SK-N-SH treated with all-trans-retinoic acid at 6 μM for 48 hours (cell line): ENCODE measurements at regions not wholly inside any gene's neighbourhood (a gene's known extent, or its start where the extent isn't known, plus 50 kb on each side); places are given as distances from the start of the nearest gene placed in this dataset.

Experiments
- PPARA ChIP-seq: fragments of 250-450 bp; sonication (Bioruptor Pico); IDR thresholded peaks from 2 replicates; pipeline ENCODE4 v1.5.0; 2020; ENCODE audit warnings: mild to moderate bottlenecking, borderline replicate concordance
- TF ChIP-seq, protein P1 (sequence below): fragments of 250-450 bp; sonication (Bioruptor Pico); IDR thresholded peaks from 2 replicates; pipeline ENCODE4 v1.8.0; 2021; ENCODE audit warnings: low read depth, mild to moderate bottlenecking, moderate library complexity, borderline replicate concordance

DNA sequence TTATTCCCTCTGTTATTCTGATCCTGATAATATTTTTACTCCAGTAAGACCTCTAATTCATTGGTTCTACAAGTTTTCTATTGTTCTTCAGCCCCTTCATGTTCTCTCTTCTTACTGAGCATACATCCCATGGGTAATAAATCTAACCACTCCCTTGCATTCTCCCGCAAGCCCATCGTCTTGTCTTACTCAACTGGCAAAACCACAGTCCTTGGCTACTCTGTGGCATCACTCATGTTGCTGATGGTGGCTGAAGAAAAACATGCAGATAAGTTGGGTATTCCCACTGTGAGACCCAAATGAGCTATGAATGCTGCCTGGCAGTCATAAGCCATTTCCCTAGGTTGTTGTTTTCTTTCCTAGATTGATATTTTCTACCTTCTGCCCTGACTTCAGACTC lies 402.2 kb upstream of the AADAT start:
- TF ChIP-seq, protein P1, sequence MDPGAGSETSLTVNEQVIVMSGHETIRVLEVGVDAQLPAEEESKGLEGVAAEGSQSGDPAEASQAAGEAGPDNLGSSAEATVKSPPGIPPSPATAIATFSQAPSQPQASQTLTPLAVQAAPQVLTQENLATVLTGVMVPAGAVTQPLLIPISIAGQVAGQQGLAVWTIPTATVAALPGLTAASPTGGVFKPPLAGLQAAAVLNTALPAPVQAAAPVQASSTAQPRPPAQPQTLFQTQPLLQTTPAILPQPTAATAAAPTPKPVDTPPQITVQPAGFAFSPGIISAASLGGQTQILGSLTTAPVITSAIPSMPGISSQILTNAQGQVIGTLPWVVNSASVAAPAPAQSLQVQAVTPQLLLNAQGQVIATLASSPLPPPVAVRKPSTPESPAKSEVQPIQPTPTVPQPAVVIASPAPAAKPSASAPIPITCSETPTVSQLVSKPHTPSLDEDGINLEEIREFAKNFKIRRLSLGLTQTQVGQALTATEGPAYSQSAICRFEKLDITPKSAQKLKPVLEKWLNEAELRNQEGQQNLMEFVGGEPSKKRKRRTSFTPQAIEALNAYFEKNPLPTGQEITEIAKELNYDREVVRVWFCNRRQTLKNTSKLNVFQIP (CRISPR knock-in tag), result no peak
- TF ChIP-seq PPARA (CRISPR knock-in tag), result no peak
